ENCODE measurements at regions not wholly inside any gene's neighbourhood (a gene's known extent, or its start where the extent isn't known, plus 50 kb on each side); places are given as distances from the start of the nearest gene placed in this dataset.

DNA sequence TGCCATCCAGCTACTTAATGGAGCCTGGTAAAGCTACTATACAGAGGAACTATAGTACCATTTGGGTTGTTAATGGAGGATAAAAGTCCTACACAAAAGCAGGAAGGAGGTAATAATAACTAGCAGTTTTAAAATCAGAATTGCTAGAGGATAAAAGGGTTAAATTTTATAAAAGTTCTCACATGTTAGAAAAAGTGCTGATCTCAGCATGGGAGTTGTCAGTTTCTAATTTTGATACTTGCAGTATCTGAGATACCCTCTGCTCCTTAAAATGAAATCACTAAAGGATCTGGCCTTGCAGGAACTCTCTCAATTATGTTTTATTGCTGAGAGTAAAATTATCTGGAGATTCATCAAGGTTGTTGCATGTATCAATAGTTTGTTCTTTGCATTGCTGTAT lies 272.2 kb upstream of the GYPC start:
- TF ChIP-seq MAZ (IDR thresholded peaks at IDR 0.05; ENCODE audit: borderline replicate concordance, low read depth, low read length) (no peak), CEBPB (IDR thresholded peaks at IDR 0.05; ENCODE audit: low read depth, low read length) (no peak), POLR2A (IDR thresholded peaks at IDR 0.05; ENCODE audit: low read depth, low read length) (no peak), MAFK (IDR thresholded peaks at IDR 0.05; ENCODE audit: low read depth, low read length) (peak; percentile 83), RAD21 (IDR thresholded peaks at IDR 0.05; ENCODE audit: low read length) (no peak)
- TF ChIP-seq, protein P1, sequence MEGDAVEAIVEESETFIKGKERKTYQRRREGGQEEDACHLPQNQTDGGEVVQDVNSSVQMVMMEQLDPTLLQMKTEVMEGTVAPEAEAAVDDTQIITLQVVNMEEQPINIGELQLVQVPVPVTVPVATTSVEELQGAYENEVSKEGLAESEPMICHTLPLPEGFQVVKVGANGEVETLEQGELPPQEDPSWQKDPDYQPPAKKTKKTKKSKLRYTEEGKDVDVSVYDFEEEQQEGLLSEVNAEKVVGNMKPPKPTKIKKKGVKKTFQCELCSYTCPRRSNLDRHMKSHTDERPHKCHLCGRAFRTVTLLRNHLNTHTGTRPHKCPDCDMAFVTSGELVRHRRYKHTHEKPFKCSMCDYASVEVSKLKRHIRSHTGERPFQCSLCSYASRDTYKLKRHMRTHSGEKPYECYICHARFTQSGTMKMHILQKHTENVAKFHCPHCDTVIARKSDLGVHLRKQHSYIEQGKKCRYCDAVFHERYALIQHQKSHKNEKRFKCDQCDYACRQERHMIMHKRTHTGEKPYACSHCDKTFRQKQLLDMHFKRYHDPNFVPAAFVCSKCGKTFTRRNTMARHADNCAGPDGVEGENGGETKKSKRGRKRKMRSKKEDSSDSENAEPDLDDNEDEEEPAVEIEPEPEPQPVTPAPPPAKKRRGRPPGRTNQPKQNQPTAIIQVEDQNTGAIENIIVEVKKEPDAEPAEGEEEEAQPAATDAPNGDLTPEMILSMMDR (conservative IDR thresholded peaks at IDR 0.05; ENCODE audit: low read depth, low read length), result no peak

Measured in IMR-90 (cell line).